Epithelial cell of esophagus (primary cell): ENCODE measurements at regions not wholly inside any gene's neighbourhood (a gene's known extent, or its start where the extent isn't known, plus 50 kb on each side); places are given as distances from the start of the nearest gene placed in this dataset.

Experiments used
- DNase-seq: peaks from one replicate; pipeline ENCODE4 v3.0.0; 2010; ENCODE audit warnings: low read depth
- H3K4me3 ChIP-seq: 2 replicates; pipeline ENCODE4 v1.5.1; 2011; ENCODE audit warnings: mild to moderate bottlenecking, low read length, control low read depth
- TF ChIP-seq, protein P1 (sequence below): IDR thresholded peaks from 2 replicates; pipeline ENCODE4 v1.5.1; 2011; ENCODE audit warnings: low read depth, mild to moderate bottlenecking, low read length, control low read depth, inconsistent platforms; ENCODE audit not compliant: insufficient read depth; ENCODE audit errors: missing control alignments

DNA sequence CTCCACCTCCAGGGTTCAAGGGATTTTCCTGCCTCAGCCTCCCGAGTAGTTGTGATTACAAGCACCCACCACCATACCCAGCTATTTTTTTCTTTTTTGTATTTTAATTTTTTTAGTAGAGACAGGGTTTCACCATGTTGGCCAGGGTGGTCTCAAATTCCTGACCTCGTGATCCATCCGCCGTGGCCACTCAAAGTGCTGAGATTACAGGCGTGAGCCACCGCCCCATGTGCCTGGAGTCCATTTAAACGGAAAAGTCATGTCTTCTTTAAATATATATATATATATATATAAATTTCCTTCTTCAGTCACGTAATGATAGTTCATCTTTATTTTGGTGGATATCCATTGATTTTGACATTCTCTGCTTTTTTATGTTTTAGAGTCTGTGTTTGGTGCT lies 264.0 kb upstream of the PITX2 start:
- H3K4me3 ChIP-seq = no peak overlapping the region
- no peak for DNase-seq
- TF ChIP-seq, protein P1, sequence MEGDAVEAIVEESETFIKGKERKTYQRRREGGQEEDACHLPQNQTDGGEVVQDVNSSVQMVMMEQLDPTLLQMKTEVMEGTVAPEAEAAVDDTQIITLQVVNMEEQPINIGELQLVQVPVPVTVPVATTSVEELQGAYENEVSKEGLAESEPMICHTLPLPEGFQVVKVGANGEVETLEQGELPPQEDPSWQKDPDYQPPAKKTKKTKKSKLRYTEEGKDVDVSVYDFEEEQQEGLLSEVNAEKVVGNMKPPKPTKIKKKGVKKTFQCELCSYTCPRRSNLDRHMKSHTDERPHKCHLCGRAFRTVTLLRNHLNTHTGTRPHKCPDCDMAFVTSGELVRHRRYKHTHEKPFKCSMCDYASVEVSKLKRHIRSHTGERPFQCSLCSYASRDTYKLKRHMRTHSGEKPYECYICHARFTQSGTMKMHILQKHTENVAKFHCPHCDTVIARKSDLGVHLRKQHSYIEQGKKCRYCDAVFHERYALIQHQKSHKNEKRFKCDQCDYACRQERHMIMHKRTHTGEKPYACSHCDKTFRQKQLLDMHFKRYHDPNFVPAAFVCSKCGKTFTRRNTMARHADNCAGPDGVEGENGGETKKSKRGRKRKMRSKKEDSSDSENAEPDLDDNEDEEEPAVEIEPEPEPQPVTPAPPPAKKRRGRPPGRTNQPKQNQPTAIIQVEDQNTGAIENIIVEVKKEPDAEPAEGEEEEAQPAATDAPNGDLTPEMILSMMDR = no peak

DNA sequence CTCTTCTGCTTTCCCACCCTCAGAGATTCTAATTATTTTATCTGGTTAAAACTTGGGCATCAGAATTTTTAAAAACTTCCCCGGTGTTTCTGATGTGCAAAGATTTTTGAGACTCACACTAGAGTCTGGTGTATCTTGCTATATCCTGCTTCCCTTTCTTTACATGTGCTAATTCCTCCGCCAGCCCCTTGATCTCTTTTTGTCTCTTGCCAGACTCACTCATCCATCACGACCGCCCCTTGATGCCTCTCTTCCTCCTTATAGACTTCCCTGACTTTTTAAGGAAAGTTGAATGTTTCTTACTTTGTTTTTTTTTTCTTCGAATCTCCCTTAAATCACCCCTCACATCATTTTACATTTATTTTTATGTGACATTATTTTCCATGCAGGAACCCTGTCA lies 274.9 kb upstream of the PITX2 start:
- no peak for DNase-seq
- H3K4me3 ChIP-seq = no peak overlapping the region
- TF ChIP-seq, protein P1 = no peak

DNA sequence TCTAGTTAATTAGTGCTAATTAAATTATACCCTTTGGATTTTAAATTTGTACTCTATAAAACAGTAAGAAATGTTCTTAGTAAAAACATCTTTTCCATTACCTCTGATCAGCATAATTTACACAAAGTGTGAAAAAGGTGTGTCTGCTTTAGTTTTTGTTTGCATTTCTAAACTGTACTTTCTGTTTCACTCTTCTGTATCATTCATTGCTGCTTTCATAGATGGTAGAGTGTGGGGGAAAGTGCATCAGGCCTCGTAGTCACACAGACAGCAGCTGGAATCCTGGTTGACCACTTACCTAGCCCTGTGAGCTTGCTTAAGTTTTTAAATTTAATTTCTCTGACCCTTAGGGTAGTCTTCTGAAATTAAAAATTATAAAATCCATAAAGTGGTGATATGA lies 275.4 kb upstream of the PITX2 start:
- H3K4me3 ChIP-seq = no peak overlapping the region
- no peak for DNase-seq
- TF ChIP-seq, protein P1 = no peak

DNA sequence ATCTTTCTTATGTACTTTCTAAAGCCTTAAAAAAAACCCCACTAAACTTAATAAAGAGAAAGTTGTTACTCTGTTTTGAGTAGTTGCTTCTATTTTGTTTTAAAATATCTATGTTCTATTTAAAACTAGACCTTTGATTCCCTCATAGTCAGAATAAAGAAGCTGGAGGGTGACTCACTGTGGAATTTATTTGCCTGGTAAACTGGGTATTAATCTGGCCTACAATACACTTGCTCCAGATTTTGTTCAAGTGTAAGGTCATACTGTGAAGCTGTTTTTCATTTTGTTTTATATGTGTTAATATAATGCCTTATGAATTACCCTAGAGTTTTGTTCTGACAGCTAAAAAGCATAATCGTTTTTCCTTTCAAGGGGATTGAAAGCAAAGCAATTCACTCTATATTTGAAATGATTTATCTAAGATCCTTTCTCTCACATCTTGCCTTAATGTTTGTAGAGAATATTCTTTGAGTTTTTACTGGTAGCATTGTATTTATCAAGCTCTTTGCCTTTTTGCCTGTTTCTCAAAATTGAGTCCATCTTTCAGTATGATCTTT lies 277.4 kb upstream of the PITX2 start:
- H3K4me3 ChIP-seq = no peak overlapping the region
- DNase-seq = peak; percentile 9
- TF ChIP-seq, protein P1 = no peak

DNA sequence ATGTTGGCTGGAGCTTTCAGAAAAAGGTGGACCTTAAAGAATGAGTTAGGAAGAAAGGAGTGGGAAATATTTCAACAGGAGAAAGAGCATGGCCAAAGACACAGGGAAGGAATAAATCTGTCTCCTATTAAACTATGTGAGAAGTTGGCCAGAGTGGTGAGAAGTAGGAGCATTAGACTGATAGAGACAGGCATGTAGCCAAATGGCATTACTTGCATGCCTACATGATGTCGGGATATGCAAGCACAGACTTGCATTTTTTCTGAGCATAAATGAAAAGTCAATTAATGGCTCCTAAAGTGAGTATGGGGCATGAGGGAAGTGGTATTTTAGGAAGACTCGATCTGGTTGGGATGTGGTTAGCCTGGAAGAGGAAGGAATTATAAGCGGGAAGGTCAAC lies 279.6 kb upstream of the PITX2 start:
- TF ChIP-seq, protein P1 = no peak
- H3K4me3 ChIP-seq = no peak overlapping the region
- peak; percentile 66 for DNase-seq

DNA sequence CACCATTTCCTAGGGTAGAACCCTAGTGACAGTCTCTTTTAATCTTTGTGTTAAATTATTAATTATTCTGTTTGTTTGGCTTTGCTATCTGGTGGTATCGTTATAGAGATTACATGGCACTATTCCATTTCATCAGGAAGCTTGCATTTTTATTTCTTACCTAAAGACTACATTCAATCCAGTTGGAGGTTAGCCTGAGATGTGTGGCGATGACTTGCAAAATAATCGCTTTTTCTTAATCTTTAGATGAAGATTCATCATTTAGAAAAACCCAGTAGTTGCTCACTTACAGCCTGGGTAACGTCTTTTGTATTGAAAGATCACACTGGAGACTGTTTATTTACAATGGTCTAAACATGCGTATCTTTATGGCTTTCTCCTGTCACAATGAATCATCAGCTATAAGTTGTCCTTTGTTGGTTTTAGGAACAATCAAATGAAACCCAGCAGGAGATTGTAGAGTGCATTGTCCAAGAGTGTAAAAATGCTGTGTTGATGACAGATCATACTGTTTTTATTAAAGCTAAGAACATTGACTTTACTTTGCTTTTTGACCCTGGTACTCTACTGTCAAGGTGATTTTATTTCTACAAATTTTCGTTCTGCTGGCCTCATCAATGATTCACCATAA lies 281.7 kb upstream of the PITX2 start:
- H3K4me3 ChIP-seq = no peak overlapping the region
- TF ChIP-seq, protein P1 = no peak
- no peak for DNase-seq

DNA sequence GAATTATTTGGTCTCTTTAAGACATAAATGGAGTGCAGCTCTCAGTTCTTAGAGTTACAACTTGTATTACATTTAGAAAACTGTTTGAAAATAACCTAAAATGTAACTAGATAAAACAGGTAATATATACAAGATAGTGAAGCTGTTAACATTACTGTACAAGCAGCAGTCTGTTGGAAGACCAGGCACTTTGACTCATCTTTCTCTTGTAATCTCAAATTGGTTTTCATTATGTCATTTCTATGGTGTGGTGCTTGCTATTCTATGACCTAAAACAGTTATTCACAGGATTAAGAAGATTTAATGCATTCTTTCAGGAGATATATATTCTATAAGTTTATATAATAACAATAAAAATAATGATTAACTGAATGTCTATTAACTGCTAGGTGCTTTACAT lies 282.5 kb upstream of the PITX2 start:
- no peak for DNase-seq
- TF ChIP-seq, protein P1 = no peak
- no peak overlapping the region for H3K4me3 ChIP-seq
